NCI-H128 (cell line): ENCODE measurements at regions not wholly inside any gene's neighbourhood (a gene's known extent, or its start where the extent isn't known, plus 50 kb on each side); places are given as distances from the start of the nearest gene placed in this dataset.

Experiments used
- DNase-seq: peaks from one replicate; lab custom pipeline; 2025; ENCODE audit not compliant: unreplicated experiment; lab: John Stamatoyannopoulos, UW

DNA sequence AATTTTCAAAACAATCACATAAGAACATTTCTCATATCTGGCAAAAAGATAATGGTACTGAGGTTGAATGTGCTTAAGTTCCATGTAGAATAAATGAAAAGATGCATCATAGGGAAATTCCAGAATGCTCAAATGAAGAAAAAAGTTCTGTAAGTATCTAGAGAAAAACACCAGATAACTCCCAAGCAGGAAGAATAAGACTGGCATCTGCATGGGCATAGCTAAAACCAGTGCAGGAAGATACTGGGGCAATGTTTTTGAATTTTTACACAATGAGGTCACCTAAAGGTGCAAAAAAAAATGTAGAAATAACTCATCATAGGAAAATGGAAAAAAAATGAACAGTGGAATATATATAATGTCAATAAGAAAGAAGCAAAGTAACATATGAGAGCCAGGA, 275.2 kb downstream of the BAMBI start:
- no peak for DNase-seq

GRCh38 chr10:28954211-28954610, 276.9 kb downstream of the BAMBI start:
- no peak for DNase-seq

DNA sequence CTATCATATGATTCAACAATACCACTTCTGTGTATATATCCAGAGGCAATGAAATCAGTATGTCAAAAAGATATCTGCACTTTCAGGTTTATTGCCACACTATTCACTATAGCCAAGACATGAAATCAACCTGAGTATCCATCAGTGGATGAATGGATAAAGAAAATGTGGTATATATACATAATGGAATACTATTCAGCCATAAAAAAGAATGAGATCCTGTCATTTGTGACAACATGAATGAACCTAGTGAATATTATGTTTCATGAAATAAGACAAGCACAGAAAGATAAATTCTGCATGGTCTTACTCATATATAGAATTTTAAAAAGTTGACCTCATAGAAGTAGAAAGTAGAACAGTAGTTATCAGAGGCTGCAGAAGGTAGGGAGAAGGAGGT, 281.1 kb downstream of the BAMBI start:
- DNase-seq = no peak

GRCh38 chr10:28959850-28960501, 282.7 kb downstream of the BAMBI start:
- no peak for DNase-seq

DNA sequence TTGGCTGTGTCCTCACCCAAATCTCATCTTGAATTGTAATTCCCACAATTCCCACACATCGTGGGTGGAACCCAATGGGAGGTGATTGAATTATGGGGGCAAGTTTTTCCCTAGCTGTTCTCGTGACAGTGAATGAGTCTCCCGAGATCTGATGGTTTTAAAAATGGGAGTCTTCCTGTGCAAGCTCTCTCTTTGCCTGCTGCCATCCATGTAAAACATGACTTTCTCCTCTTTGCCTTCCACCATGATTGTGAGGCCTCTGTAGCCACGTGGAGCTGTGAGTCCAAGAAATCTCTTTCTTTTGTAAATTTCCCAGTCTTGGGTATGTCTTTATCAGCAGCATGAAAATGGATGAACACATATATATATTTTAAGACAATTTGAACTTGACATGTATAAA, 285.4 kb downstream of the BAMBI start:
- DNase-seq = no peak

DNA sequence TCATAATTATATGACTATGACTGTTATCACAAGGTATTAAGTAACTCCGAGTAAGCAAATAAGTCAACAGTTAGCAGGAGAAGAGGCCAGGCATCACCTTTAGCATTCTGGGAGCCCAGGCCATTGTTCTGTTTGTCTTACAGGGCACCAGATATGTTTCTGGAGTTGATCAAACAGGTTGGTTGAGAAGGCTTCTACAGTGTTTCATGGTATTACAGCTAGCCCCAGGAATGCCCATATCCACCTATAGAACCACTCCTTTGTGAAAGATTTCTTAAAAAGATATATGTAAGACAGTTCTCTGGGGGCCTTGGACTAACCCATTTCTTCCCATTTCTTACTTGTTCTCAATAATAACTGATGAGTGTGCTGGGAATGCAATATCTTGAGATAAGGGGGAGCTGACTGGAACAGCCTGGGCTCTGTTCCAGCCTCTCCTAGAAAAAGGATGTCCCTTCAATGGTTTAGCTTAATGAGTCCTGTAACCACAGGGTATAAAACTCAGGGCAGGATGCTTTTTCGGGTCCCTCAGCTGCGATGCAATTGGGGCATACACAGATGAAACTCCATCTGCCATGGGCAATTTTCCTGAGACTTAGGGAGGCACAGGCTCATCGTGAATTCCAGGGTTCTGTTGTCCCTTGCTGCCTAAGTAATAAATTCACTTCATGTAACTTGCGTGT, 286.4 kb downstream of the BAMBI start:
- no peak for DNase-seq

DNA sequence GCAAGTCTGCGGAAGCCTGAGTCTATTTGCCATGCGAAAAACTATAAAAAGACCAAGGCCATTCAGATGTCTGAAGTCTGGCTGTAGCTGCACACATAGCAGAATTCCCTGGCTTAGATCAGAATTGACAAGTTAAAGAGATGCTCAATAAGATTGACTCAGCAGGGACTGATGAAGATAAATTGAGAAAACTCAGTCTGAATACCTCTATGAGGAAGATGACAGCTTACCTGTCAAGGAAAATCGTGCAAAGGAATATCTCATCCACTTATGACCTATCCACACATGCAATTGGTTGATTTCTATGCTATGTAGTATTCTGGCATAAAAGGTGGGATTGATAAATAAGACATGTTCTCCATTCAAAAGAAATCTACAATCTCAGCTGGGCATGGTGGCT, 288.6 kb downstream of the BAMBI start:
- DNase-seq = no peak

DNA sequence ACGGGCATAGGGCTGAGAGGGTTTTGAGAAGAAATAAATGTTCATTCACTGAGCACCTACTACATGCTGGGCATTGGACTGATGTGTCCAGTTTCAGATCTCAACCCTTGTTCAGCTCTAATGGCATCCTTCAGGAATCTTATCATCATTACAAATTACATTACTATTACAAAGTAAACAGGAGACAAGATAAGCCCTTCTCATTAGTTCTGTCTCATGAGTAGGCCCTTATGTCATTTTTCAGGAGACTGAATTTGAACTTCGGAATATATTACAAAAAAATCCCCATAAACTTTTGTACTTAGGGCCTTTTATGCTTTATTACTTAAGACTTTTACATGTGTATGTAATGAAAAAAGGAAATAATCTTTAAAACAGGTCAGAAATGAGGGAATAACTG, 289.7 kb downstream of the BAMBI start:
- DNase-seq = no peak

- DNase-seq = no peak
Measured at GRCh38 chr10:28969413-28969812, 292.1 kb downstream of the BAMBI start.

- no peak for DNase-seq
Measured at GRCh38 chr10:28970231-28970630, 292.9 kb downstream of the BAMBI start.

DNA sequence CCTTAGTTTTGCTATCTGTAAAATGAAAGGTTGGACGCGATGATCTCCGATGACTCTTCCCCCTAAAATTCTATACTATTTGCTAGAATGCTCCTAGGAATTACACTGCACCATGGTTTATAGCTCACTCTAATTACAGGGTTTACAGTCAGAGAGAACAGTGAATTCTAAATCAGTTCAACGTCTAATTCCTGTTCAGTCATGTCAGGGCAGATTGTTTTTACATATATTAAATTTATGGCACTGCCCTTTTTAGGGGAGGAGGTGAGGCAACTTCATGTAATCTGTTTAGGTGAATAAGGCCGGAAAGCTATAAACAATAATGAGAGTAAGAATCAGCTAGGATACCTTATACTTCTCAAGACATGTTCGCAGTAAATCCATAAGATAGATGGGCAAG, 293.9 kb downstream of the BAMBI start:
- DNase-seq = no peak

GRCh38 chr10:28971764-28972163, 294.4 kb downstream of the BAMBI start:
- no peak for DNase-seq

- no peak for DNase-seq
Measured at GRCh38 chr10:28973309-28973972, 296.1 kb downstream of the BAMBI start.

DNA sequence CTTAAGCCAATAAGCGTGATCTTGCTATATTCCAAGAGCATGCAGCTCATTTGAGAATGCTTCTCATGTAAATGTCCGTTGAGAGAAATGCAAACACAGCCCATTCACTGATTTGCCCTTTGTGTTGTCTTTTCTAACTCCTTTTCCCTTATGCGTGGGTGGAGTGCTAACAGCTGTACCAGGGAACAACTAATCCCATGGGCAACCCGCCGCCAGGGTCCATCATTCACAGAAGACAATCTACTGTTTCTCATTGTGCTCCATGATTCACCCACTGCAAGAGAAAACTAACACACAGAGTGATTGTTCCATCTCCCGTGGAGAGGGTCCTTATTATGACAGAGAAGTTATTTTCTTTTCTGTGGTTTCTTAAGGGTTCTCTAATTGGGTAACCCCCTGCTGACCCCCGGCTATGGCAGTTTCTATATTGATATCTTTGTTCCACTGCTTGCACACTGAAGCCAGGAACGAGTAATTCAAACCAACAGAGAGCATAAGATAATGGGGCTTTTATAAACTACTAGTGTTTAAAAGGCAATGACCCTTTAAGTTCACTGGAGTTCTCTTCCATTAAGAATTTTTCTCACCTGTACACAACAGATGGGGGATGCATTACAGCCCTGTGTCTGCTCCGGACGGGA, 298.7 kb downstream of the BAMBI start:
- peak; percentile 93 for DNase-seq

DNA sequence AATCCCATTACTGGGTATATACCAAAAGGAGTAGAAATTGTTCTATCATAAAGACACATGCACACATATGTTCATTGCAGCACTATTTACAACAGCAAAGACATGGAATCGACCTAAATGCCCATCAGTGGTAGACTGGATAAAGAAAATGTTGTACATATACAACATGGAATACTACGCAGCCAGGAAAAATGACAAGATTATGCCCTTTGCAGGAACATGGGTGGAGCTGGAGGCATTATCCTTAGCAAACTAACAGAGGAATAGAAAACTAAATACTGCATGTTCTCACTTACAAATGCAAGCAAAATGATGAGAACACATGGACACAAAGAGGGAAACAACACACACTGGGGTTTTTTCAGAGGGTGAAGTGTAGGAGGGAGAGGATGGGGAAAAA, 300.2 kb downstream of the BAMBI start:
- no peak for DNase-seq

DNA sequence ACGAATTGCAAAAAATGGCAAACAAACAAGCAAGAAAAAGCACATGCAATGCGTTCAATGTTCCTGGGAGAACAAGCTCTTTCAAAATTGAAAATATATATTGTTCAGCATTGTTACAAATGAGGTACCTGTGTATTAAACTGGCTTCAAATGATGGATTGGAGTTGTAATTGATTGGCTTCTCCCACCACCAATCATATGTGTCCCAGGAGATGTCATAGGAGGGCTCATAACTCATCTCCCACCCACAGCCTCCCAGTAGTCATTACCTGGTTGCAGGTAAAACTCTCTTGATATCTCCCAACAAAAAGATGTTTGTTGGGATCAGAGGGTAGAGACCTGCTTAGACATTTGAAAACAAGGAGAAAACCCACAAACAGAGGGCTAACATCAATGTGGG, 302.9 kb downstream of the BAMBI start:
- no peak for DNase-seq

DNA sequence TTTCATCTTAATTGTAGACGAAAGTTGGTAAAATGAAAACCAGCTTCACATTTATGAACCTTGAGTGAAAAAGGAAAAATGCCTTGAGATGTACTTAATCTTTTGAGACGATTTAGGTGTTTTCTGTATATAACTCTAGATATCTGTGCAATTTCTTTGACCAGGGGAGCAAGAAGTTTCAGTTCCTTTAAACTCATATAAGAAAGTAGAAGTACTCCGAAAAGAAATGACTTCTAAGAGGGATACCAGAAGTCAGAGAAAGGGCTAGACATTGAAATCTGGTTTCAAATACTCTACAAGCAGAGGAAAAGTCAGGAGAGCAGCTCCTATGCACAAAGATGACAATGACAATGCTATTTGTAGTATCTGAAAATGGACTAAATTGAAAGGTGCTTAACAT, 303.7 kb downstream of the BAMBI start:
- DNase-seq = no peak

DNA sequence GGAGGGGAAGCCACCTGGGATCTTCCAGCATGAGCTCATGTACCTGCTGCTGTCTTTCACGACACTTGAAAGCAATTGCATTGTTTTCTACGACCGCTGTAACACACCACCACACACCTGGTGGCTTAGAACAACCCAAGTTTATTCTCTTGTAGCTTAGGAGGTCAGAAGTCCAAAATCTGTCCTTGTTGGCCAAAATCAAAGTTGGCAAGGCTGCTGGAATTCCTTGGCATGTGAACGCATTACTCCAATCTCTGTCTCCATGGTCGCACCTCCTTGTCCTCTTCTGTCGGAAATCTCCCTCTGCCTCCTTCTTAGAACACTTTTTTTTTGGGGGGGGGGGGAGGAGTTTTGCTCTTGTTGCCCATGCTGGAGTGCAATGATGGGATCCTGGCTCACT, 305.7 kb downstream of the BAMBI start:
- DNase-seq = no peak

DNA sequence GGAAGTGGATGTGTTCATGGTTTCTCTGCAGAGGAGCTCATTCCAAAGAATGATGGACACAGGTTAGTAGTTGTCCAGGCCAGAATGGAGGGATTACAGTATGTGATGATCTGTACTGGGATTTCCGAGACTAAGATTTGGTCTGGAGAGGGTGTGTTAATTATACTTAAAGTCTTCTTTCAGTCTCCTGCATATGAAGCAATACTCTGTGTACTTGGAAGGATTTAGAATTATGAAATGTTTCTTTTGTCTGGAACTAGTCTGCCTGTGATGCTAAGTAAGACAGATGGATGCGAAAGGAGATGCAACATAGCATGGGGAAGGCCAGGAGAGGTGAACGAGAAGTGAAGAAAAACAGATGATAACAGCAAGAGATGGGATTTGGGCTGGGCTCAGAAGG, 305.1 kb upstream of the LYZL1 start:
- no peak for DNase-seq

- no peak for DNase-seq
Measured at GRCh38 chr10:28984431-28984830, 304.4 kb upstream of the LYZL1 start.

GRCh38 chr10:28985137-28985885, 303.6 kb upstream of the LYZL1 start:
- no peak for DNase-seq
